OCI-LY7 (cell line): ENCODE measurements at regions not wholly inside any gene's neighbourhood (a gene's known extent, or its start where the extent isn't known, plus 50 kb on each side); places are given as distances from the start of the nearest gene placed in this dataset.

Experiments used
- BruUV-seq: library from RNA; stranded (reverse); fragments of 400-500 nt; replicated peaks from 2 replicates; lab custom pipeline; 2021; lab: Mats Ljungman, UMichigan
- CTCF ChIA-PET: fragments of 300-600 bp; sonication (Branson Sonifier 250); formaldehyde crosslinking; loops from one replicate; lab custom pipeline; 2022; ENCODE audit warnings: antibody characterized with exemption; ENCODE audit not compliant: unreplicated experiment; lab: Charles Lee
- POLR2A ChIA-PET: fragments of 300-600 bp; sonication (Branson Sonifier 250); formaldehyde crosslinking; loops from one replicate; lab custom pipeline; 2022; ENCODE audit warnings: antibody characterized with exemption; lab: Charles Lee
- DNase-seq: peaks from one replicate; pipeline ENCODE4 v3.0.0-alpha.2; 2015; ENCODE audit warnings: low spot score
- H2AFZ ChIP-seq: fragments of 200-600 bp; sonication (generic), shearing (Covaris generic); 2 replicates; pipeline ENCODE4 v1.6.1; 2014; ENCODE audit warnings: mild to moderate bottlenecking, antibody characterized with exemption, low read length, moderate library complexity
- H3K27ac ChIP-seq: fragments of 200-600 bp; sonication (generic); 2 replicates; pipeline ENCODE4 v1.5.1; 2014; ENCODE audit warnings: mixed run types, low read depth, mild to moderate bottlenecking, moderate library complexity, low read length, inconsistent platforms; ENCODE audit not compliant: poor library complexity, severe bottlenecking
- H3K36me3 ChIP-seq: fragments of 200-600 bp; sonication (generic); 2 replicates; pipeline ENCODE4 v1.6.1; 2014; ENCODE audit warnings: mild to moderate bottlenecking, antibody characterized with exemption, low read length, moderate library complexity, mixed read lengths; ENCODE audit not compliant: insufficient read depth
- H3K4me1 ChIP-seq: fragments of 200-600 bp; sonication (generic); 2 replicates; pipeline ENCODE4 v1.5.1; 2014; ENCODE audit warnings: mild to moderate bottlenecking, low read length; ENCODE audit not compliant: insufficient read depth, poor library complexity, severe bottlenecking
- H3K4me2 ChIP-seq: fragments of 200-600 bp; sonication (generic); 2 replicates; pipeline ENCODE4 v1.6.1; 2014; ENCODE audit warnings: mild to moderate bottlenecking, low read length
- H3K4me3 ChIP-seq: fragments of 200-600 bp; sonication (generic); 2 replicates; pipeline ENCODE4 v1.5.1; 2014; ENCODE audit warnings: mild to moderate bottlenecking, low read depth, low read length; ENCODE audit not compliant: poor library complexity, severe bottlenecking
- H3K79me2 ChIP-seq: fragments of 200-600 bp; sonication (generic); 2 replicates; pipeline ENCODE4 v1.6.1; 2016; ENCODE audit warnings: low read depth, mild to moderate bottlenecking, low read length, moderate library complexity, mixed read lengths; ENCODE audit not compliant: insufficient read depth
- H3K9me2 ChIP-seq: fragments of 200-600 bp; sonication (generic); 2 replicates; pipeline ENCODE4 v1.6.1; 2016; ENCODE audit warnings: mild to moderate bottlenecking, low read length, mixed read lengths; ENCODE audit not compliant: insufficient read depth
- H3K9me3 ChIP-seq: fragments of 200-600 bp; sonication (generic); 2 replicates; pipeline ENCODE4 v1.6.1; 2014; ENCODE audit warnings: mild to moderate bottlenecking, mixed run types, low read length, mixed read lengths
- H4K20me1 ChIP-seq: fragments of 200-600 bp; sonication (generic); 2 replicates; pipeline ENCODE4 v1.6.1; 2014; ENCODE audit warnings: mild to moderate bottlenecking, antibody characterized with exemption, low read length, moderate library complexity, mixed read lengths; ENCODE audit not compliant: insufficient read depth
- EZH2phosphoT487 ChIP-seq: fragments of 200-600 bp; sonication (generic); IDR thresholded peaks from 2 replicates; pipeline ENCODE4 v1.6.1; 2018; ENCODE audit warnings: low read depth, borderline replicate concordance, mild to moderate bottlenecking, mixed run types, antibody characterized with exemption, low read length, moderate library complexity, mixed read lengths
- intact Hi-C: fragments of 100-400 bp; cut with micrococcal nuclease; formaldehyde crosslinking; loops from one replicate; pipeline ENCODE4 v1.10.0; 2022; ENCODE audit not compliant: unreplicated experiment
- TF ChIP-seq, protein P1 (sequence below): fragments of 200-600 bp; sonication (generic); conservative IDR thresholded peaks from 2 replicates; pipeline ENCODE4 v1.5.1; 2014; ENCODE audit warnings: mild to moderate bottlenecking, antibody characterized with exemption, low read length, moderate library complexity, mixed read lengths

DNA sequence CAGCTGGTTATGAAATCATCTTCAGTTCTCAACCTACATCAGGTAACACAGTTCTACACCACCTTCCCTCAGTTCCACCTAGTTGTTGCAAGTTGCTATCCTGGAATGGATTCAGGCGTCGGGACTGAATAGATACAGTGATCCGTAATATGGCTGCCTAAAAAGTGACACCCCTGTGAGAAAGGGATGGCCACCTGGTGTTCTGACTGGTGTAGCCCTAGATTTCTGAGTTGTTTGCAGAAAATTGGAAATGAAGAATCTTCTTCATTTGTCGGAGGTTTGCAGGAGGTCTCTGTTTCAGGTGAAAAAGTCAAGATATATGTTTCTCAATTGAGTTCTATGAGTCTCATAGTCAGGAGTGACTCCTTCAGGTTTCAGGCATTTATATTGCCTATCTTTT lies 225.8 kb upstream of the ELAC2 start:
- no peak for DNase-seq
- no peaks in the 10 kb centered on the region for H3K36me3 ChIP-seq
- no peaks in the 10 kb centered on the region for H4K20me1 ChIP-seq
- TF ChIP-seq, protein P1, sequence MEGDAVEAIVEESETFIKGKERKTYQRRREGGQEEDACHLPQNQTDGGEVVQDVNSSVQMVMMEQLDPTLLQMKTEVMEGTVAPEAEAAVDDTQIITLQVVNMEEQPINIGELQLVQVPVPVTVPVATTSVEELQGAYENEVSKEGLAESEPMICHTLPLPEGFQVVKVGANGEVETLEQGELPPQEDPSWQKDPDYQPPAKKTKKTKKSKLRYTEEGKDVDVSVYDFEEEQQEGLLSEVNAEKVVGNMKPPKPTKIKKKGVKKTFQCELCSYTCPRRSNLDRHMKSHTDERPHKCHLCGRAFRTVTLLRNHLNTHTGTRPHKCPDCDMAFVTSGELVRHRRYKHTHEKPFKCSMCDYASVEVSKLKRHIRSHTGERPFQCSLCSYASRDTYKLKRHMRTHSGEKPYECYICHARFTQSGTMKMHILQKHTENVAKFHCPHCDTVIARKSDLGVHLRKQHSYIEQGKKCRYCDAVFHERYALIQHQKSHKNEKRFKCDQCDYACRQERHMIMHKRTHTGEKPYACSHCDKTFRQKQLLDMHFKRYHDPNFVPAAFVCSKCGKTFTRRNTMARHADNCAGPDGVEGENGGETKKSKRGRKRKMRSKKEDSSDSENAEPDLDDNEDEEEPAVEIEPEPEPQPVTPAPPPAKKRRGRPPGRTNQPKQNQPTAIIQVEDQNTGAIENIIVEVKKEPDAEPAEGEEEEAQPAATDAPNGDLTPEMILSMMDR: no peak
- no peak for TF ChIP-seq EZH2phosphoT487
- no peak overlapping the region for H3K27ac ChIP-seq
- no peak overlapping the region for H3K4me3 ChIP-seq
- no peaks in the 10 kb centered on the region for H3K4me1 ChIP-seq
- BruUV-seq: no TSS peak
- H2AFZ ChIP-seq: no peak overlapping the region
- intact Hi-C loops: no loop called here
- CTCF ChIA-PET: no interaction called here
- H3K9me2 ChIP-seq: no peaks in the 10 kb centered on the region
- no peaks in the 10 kb centered on the region for H3K79me2 ChIP-seq
- POLR2A ChIA-PET: no interaction called here
- H3K9me3 ChIP-seq: no peaks in the 10 kb centered on the region
- H3K4me2 ChIP-seq: no peak overlapping the region

DNA sequence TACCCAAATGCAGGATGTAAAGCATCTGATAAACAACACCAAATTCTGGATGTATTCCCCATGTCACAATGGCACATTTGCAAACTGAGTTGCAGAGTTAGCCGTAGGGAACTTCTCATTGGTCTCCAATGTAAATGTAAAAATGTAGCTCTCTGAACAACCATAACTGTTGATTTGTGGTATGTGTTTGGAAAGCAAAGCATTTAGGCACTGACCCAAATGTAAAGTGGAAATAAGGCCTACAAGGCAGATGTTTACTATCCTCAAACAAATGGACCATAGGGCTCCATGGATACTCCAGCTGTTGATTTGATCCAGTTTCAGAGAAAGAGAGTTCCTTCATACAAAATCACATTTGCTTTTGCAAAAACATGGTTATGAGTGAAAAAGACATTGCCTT lies 223.0 kb upstream of the ELAC2 start:
- TF ChIP-seq EZH2phosphoT487: no peak
- TF ChIP-seq, protein P1: no peak
- H3K27ac ChIP-seq: no peak overlapping the region
- no peaks in the 10 kb centered on the region for H3K4me1 ChIP-seq
- intact Hi-C loops: no loop called here
- CTCF ChIA-PET: no interaction called here
- H3K9me2 ChIP-seq: no peaks in the 10 kb centered on the region
- no TSS peak for BruUV-seq
- DNase-seq: no peak
- H3K79me2 ChIP-seq: no peaks in the 10 kb centered on the region
- H3K4me2 ChIP-seq: no peak overlapping the region
- POLR2A ChIA-PET: no interaction called here
- no peaks in the 10 kb centered on the region for H3K36me3 ChIP-seq
- H3K4me3 ChIP-seq: no peak overlapping the region
- no peak overlapping the region for H2AFZ ChIP-seq
- H4K20me1 ChIP-seq: no peaks in the 10 kb centered on the region
- no peaks in the 10 kb centered on the region for H3K9me3 ChIP-seq

DNA sequence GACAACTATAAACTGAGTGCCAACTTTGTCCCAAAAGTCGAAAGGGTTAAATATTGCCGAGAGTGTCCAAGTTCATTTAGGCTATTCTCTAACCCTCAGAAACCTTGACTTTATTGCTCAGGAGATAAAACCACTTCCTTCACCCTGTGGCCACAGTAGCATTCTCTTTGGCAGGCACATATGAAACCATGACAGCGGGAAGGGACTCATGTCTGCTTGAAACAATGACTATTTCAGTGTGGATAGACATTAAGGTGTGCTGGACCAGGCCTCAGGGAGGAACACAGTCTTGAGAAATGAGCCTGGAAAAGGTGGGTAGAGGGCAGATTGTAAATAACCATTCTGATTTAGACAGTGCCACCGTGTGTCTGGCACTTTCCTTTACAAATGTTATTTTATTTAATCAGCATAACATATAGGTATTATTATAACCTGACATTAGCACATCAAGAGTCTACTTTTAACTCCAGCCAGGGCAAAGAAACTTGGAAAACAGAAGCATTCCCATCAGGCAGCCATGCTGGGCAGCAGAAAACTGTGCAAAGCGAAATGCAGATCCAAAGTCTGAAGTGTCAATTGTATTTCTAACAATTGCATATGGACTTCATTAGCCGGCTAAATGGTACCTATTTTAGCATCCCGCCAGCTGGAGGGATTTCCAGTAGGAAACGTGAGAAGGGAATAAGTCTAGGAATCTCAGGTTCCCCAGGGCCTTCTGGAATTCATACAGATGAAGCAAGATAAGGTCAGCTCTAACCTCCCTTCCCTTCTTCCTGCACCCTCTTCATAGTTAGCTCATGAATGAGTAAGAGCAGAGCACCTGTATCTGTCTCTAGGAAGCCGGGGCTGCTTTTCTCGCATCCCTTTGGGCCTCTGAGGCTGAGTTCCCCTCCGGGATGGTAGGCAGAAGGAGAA lies 212.8 kb upstream of the ELAC2 start:
- no peak for DNase-seq
- intact Hi-C loops: no loop called here
- ChIA-PET CTCF (no interaction called here), POLR2A (interaction anchor here (0.5 kb wide), 1 partner anchor 85 kb away, joined by 3 read pairs; no protein-coding TSS in a partner anchor)
- Histone ChIP-seq H3K4me2 (no peak overlapping the region), H3K9me2 (no peaks in the 10 kb centered on the region), H3K27ac (no peak overlapping the region), H3K79me2 (no peaks in the 10 kb centered on the region), H3K4me3 (no peak overlapping the region), H3K4me1 (no peaks in the 10 kb centered on the region), H3K9me3 (no peaks in the 10 kb centered on the region), H3K36me3 (no peaks in the 10 kb centered on the region), H2AFZ (no peak overlapping the region), H4K20me1 (no peaks in the 10 kb centered on the region)
- no TSS peak for BruUV-seq
- TF ChIP-seq, protein P1: no peak
